Left lung (tissue), 4 donors: ENCODE measurements at regions not wholly inside any gene's neighbourhood (a gene's known extent, or its start where the extent isn't known, plus 50 kb on each side); places are given as distances from the start of the nearest gene placed in this dataset.

Source experiments
- ATAC-seq: fragments of 200-7000 bp; cut with Tn5 transposase; one replicate; pipeline ENCODE4 v1.9.1; 2020; ENCODE audit warnings: moderate library complexity
- DNase-seq, 4 donors: peaks; one replicate each; pipeline ENCODE4 v3.0.0-alpha.2; 2013 to 2020
- H3K27ac ChIP-seq, 2 donors: fragments of 200-600 bp; sonication (generic) in 1 of 2; one replicate each; pipeline versions ENCODE4 v1.5.0 to v1.8.0; 2020 to 2021
- H3K27me3 ChIP-seq, 2 donors: fragments of 200-600 bp; sonication (generic) in 1 of 2; one replicate each; pipeline versions ENCODE4 v1.5.0 to v1.8.0; 2020 to 2021
- H3K36me3 ChIP-seq, 2 donors: fragments of 200-600 bp; sonication (generic) in 1 of 2; one replicate each; pipeline versions ENCODE4 v1.5.0 to v1.8.0; 2020 to 2021
- H3K4me1 ChIP-seq, 2 donors: fragments of 200-600 bp; one replicate each; pipeline ENCODE4 v1.8.0; 2021
- H3K4me3 ChIP-seq, 2 donors: fragments of 200-600 bp; sonication (generic) in 1 of 2; one replicate each; pipeline versions ENCODE4 v1.5.0 to v1.8.0; 2020 to 2021; ENCODE audit warnings: mild to moderate bottlenecking in 1 of 2
- H3K9me3 ChIP-seq, 2 donors: fragments of 200-600 bp; sonication (generic) in 1 of 2; one replicate each; pipeline versions ENCODE4 v1.5.0 to v1.8.0; 2020 to 2021
- intact Hi-C, 2 donors: fragments of 100-400 bp; cut with DNase I; formaldehyde crosslinking; loops; one replicate each; pipeline versions ENCODE4 v1.11.2 to v1.14.2; 2022
- TF ChIP-seq, protein P1 (sequence below), 2 donors: fragments of 200-600 bp; sonication (generic) in 1 of 2; IDR thresholded peaks; one replicate each; pipeline versions ENCODE4 v1.5.0 to v1.8.0; 2021; ENCODE audit warnings: antibody characterized with exemption in 2 of 2
- donor health status: DM: no; HTN: yes; CAD: no.
- donor health status: DM: no; HTN: no; CAD: no.

DNA sequence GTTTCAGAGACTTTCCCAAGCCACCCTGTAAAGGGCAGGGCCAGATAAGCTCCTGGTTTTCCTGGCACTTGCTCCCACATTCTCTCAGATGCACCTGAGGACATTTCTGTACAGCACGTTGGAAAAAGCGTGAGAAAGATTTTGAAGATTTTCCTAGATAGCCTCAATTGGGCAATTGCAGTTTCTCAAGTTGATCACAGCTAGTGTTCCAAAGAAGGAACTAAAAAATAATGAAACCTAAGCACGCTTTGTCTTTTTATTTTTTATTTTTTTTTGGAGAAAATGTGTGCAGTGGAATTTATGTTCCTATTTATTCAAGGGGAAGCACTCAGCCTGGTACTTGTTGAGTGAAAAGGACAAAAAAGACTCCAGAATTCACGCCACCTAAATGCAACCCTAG lies 429.1 kb downstream of the RNF144A start:
- intact Hi-C loops = no loop called here
- Histone ChIP-seq H3K27ac (no peak overlapping the region), H3K9me3 (no peaks in the 10 kb centered on the region), H3K4me3 (no peak overlapping the region), H3K36me3 (no peaks in the 10 kb centered on the region), H3K27me3 (no peaks in the 10 kb centered on the region), H3K4me1 (no peaks in the 10 kb centered on the region)
- ATAC-seq = no peak
- TF ChIP-seq, protein P1, sequence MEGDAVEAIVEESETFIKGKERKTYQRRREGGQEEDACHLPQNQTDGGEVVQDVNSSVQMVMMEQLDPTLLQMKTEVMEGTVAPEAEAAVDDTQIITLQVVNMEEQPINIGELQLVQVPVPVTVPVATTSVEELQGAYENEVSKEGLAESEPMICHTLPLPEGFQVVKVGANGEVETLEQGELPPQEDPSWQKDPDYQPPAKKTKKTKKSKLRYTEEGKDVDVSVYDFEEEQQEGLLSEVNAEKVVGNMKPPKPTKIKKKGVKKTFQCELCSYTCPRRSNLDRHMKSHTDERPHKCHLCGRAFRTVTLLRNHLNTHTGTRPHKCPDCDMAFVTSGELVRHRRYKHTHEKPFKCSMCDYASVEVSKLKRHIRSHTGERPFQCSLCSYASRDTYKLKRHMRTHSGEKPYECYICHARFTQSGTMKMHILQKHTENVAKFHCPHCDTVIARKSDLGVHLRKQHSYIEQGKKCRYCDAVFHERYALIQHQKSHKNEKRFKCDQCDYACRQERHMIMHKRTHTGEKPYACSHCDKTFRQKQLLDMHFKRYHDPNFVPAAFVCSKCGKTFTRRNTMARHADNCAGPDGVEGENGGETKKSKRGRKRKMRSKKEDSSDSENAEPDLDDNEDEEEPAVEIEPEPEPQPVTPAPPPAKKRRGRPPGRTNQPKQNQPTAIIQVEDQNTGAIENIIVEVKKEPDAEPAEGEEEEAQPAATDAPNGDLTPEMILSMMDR (IDR thresholded peaks at IDR 0.05) = no peak
- DNase-seq = no peak

DNA sequence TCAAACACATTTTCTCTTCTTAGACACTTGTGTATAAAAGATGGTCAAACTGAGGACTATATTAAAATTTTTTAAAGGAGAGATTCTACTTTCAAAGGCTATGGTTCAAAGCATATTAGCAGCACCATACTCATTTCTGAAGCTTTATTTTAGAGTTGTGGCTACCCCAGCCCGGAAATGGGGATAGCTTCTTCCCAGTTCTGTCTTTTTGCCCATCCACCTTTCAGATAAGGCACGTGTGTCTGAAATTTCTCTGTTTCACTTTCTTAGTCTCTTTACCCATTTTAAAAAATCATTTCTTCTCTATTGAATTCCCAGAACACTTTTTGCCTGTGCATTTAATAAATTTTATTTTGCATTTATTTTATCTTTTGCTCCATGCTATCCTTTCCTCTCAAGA lies 431.5 kb downstream of the RNF144A start:
- TF ChIP-seq, protein P1 (IDR thresholded peaks at IDR 0.05) = no peak
- Histone ChIP-seq H3K36me3 (no peaks in the 10 kb centered on the region), H3K9me3 (no peaks in the 10 kb centered on the region), H3K4me1 (no peaks in the 10 kb centered on the region), H3K4me3 (no peak overlapping the region), H3K27me3 (no peaks in the 10 kb centered on the region), H3K27ac (no peak overlapping the region)
- DNase-seq (no peak), ATAC-seq (no peak)
- intact Hi-C loops = no loop called here

DNA sequence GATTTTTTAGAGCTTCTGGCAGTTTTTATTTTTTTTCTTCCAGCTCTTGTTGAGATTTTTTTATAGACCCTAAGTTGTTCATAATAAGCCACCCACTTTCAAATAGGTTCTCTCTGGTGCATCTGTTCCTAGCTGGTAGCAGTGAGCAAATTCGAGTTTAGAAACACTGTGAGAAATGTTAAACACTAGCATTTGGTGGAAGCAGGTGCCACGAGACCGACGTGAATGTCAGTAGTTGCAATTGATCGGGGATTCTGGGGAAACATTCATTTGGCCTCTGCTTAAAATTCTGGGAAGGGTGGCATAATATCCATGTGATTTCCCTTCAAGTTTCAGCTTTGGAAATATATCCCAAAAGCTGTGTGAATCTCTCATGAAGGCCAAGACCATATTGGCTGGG lies 435.0 kb downstream of the RNF144A start:
- Histone ChIP-seq H3K9me3 (no peaks in the 10 kb centered on the region), H3K4me3 (no peak overlapping the region), H3K27me3 (no peaks in the 10 kb centered on the region), H3K4me1 (no peaks in the 10 kb centered on the region), H3K27ac (no peak overlapping the region), H3K36me3 (no peaks in the 10 kb centered on the region)
- intact Hi-C loops = no loop called here
- ATAC-seq (no peak), DNase-seq (no peak)
- TF ChIP-seq, protein P1 (IDR thresholded peaks at IDR 0.05) = no peak

DNA sequence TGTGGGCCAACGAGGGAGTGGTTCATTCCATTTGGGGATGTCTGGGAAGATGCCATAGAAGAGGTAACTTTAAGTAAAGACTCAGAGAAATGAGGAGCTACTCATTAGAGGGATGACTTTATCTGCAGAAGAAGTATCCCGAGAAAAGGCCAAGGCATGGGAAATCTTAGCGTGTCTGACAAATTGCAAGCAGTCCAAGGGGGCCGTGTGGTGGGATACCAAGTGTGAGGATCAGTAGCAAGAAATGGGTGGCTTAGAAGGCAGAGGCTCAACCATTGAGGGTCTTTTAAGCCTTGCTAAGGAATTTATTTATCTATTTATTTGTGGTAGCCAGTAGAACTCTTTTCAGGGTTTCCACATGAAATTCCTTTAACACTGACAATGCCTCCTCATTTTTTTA lies 436.4 kb downstream of the RNF144A start:
- no peaks in the 10 kb centered on the region for H3K4me1 ChIP-seq
- H3K27ac ChIP-seq = no peak overlapping the region
- H3K27me3 ChIP-seq = no peaks in the 10 kb centered on the region
- DNase-seq = no peak
- intact Hi-C loops = no loop called here
- no peaks in the 10 kb centered on the region for H3K36me3 ChIP-seq
- TF ChIP-seq, protein P1 (IDR thresholded peaks at IDR 0.05) = no peak
- H3K4me3 ChIP-seq = no peak overlapping the region
- ATAC-seq = no peak
- no peaks in the 10 kb centered on the region for H3K9me3 ChIP-seq

DNA sequence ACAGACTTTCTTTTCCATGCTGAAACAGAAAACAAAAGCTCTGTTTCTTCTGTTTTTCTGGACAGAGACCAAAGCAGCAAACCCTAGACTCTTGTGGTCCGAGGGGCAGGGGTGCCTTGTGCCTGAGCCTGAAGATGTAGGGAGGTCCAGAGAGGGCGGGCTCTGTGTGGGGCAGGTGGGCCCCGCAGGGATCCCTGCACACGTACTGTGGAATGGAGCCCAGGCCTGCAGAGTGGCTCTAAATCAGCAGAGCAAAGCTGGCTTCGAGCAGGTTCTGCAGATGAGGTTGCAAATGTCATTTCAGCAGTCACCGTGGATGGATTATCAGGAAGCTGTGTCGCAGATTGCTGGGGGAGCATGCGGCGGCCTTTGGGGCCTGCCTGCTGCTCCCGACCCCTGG lies 438.6 kb downstream of the RNF144A start:
- Histone ChIP-seq H3K27ac (no peak overlapping the region), H3K4me1 (no peaks in the 10 kb centered on the region), H3K9me3 (no peaks in the 10 kb centered on the region), H3K27me3 (no peaks in the 10 kb centered on the region), H3K4me3 (no peak overlapping the region), H3K36me3 (no peaks in the 10 kb centered on the region)
- TF ChIP-seq, protein P1 (IDR thresholded peaks at IDR 0.05) = no peak
- intact Hi-C loops = no loop called here
- no peak for ATAC-seq
- DNase-seq = no peak
